Right atrium auricular region (tissue), 2 donors: ENCODE measurements at regions not wholly inside any gene's neighbourhood (a gene's known extent, or its start where the extent isn't known, plus 50 kb on each side); places are given as distances from the start of the nearest gene placed in this dataset.

Source experiments
- DNase-seq: peaks from one replicate; pipeline ENCODE4 v3.0.0-alpha.2; 2019; ENCODE audit warnings: low spot score
- H3K27ac ChIP-seq, 2 donors: fragments of 200-600 bp; sonication (generic); 1 replicate in 1 of 2; 2 replicates in 1 of 2; pipeline ENCODE4 v1.5.1; 2016 to 2019
- H3K27me3 ChIP-seq, 2 donors: fragments of 200-600 bp; sonication (generic); one replicate each; pipeline versions ENCODE4 v1.5.1 to v1.6.0; 2017 to 2019
- H3K36me3 ChIP-seq: fragments of 200-600 bp; sonication (generic); one replicate; pipeline ENCODE4 v1.5.1; 2016
- H3K4me1 ChIP-seq, 2 donors: fragments of 200-600 bp; sonication (generic); one replicate each; pipeline versions ENCODE4 v1.5.1 to v1.6.0; 2017 to 2019
- H3K4me3 ChIP-seq, 2 donors: fragments of 200-600 bp; sonication (generic); 1 replicate in 1 of 2; 2 replicates in 1 of 2; pipeline ENCODE4 v1.5.1; 2017 to 2019; ENCODE audit warnings: mild to moderate bottlenecking in 1 of 2, moderate library complexity in 1 of 2
- H3K9me3 ChIP-seq, 2 donors: fragments of 200-600 bp; sonication (generic); one replicate each; pipeline ENCODE4 v1.5.1; 2019
- TF ChIP-seq, protein P1 (sequence below), 2 donors: fragments of 200-600 bp; sonication (generic); IDR thresholded peaks; one replicate each; pipeline ENCODE4 v1.5.1; 2019; ENCODE audit warnings: antibody characterized with exemption in 2 of 2

DNA sequence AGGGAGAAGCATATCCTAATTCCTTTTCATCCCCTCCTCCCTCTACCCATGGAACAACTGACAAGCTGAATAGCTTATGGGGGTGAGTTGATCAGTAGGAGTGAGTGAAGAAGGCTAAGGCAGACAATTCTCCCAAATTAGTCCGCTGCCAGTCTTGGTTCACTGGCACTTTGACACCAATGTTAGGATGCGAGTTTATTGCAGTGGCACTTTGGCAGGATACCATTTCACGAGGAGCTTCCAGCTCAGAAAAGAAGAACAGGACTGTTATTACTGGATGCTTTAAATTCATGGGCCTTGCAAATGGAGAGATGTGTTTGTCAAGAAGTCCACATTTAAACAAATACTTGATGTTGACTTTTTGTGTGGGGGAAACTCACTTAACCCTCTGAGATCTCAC is 427.6 kb downstream of the NR2F1-AS1 start:
- no peak for DNase-seq

DNA sequence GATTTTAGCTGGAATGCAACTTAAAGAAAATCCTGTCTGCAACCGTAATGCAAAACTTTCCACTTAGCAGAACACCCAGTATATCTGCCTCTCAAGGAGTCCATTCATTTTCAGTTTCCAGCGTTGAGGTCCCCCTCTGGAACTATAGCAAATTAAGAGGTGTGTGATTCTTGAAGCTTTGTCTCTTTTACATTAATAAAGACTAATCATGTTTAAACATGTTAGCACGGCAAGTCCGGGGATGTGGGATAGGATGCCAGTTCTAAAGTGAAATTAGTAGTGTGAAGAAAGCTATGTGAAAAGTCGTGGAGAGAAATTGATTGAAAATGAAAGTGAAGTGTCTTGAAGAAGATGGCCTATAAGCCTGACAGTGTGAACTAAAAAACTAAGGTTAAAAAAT is 429.1 kb downstream of the NR2F1-AS1 start:
- DNase-seq: no peak
- H3K27ac ChIP-seq: no peak overlapping the region
- H3K36me3 ChIP-seq: no peaks in the 10 kb centered on the region
- H3K27me3 ChIP-seq: no peaks in the 10 kb centered on the region
- H3K4me1 ChIP-seq: no peaks in the 10 kb centered on the region
- H3K9me3 ChIP-seq: no peaks in the 10 kb centered on the region
- H3K4me3 ChIP-seq: no peak overlapping the region
- TF ChIP-seq, protein P1, sequence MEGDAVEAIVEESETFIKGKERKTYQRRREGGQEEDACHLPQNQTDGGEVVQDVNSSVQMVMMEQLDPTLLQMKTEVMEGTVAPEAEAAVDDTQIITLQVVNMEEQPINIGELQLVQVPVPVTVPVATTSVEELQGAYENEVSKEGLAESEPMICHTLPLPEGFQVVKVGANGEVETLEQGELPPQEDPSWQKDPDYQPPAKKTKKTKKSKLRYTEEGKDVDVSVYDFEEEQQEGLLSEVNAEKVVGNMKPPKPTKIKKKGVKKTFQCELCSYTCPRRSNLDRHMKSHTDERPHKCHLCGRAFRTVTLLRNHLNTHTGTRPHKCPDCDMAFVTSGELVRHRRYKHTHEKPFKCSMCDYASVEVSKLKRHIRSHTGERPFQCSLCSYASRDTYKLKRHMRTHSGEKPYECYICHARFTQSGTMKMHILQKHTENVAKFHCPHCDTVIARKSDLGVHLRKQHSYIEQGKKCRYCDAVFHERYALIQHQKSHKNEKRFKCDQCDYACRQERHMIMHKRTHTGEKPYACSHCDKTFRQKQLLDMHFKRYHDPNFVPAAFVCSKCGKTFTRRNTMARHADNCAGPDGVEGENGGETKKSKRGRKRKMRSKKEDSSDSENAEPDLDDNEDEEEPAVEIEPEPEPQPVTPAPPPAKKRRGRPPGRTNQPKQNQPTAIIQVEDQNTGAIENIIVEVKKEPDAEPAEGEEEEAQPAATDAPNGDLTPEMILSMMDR (IDR thresholded peaks at IDR 0.05): no peak

More for the DNA sequence above, 427.6 kb downstream of the NR2F1-AS1 start:
- Histone ChIP-seq H3K9me3 (no peaks in the 10 kb centered on the region), H3K4me3 (no peak overlapping the region), H3K27ac (no peak overlapping the region), H3K4me1 (no peaks in the 10 kb centered on the region), H3K36me3 (no peaks in the 10 kb centered on the region), H3K27me3 (no peaks in the 10 kb centered on the region)
- TF ChIP-seq, protein P1 (IDR thresholded peaks at IDR 0.05): no peak

DNA sequence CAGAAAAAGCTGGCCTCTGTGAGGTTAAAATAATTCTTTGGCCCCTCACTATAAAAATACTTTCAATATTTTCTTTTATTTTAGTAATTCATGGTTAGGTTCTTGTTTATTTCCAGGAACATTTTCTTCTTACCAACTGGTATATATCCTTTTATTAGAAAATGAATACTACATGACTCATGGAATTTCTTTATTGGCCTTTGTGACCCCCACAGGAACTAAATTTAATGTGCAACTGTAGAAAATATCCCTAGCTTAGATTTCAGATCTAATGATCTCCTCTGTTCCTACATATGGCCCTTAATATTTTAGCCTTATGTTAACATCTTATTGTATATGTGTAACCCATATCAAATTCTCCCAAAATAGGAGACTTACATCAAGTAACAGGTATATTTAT is 429.9 kb downstream of the NR2F1-AS1 start:
- no peaks in the 10 kb centered on the region for H3K4me1 ChIP-seq
- H3K27me3 ChIP-seq: no peaks in the 10 kb centered on the region
- no peaks in the 10 kb centered on the region for H3K9me3 ChIP-seq
- H3K27ac ChIP-seq: no peak overlapping the region
- TF ChIP-seq, protein P1 (IDR thresholded peaks at IDR 0.05): no peak
- no peak for DNase-seq
- H3K4me3 ChIP-seq: no peak overlapping the region
- no peaks in the 10 kb centered on the region for H3K36me3 ChIP-seq

DNA sequence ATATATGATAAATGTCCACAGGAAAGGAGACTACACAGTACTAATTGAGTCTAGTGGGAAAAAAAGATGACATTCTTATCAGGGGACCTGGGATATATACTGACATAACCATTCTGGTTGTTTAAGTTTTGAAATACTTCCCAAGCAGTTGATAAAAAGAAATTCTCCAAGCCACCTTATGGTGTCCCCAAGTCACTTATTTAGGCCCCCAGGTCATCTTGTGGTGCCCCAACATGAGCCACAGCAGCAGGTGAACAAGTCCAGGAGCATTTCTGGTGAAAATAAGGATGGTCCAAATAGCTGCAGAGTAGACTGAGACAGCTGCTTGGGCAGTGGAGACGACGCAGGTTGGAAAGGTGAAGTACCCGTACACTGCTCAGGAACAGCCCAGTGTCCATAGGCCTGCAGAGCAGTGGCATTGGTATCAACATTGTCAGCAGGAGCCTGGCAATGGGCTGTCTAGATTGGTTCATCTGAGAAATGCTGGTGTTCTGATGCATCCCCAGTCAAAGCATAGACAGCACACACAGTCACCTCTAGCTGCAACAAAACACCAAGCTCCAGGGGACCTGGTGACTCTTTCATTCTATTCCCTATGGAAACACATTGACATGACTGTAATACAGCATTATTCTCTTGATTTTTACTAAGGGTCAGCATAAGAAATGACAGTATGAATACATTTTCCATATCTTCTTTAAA is 430.6 kb downstream of the NR2F1-AS1 start:
- no peaks in the 10 kb centered on the region for H3K36me3 ChIP-seq
- no peak overlapping the region for H3K4me3 ChIP-seq
- H3K27ac ChIP-seq: no peak overlapping the region
- DNase-seq: no peak
- no peaks in the 10 kb centered on the region for H3K27me3 ChIP-seq
- no peaks in the 10 kb centered on the region for H3K9me3 ChIP-seq
- no peaks in the 10 kb centered on the region for H3K4me1 ChIP-seq
- TF ChIP-seq, protein P1 (IDR thresholded peaks at IDR 0.05): no peak

DNA sequence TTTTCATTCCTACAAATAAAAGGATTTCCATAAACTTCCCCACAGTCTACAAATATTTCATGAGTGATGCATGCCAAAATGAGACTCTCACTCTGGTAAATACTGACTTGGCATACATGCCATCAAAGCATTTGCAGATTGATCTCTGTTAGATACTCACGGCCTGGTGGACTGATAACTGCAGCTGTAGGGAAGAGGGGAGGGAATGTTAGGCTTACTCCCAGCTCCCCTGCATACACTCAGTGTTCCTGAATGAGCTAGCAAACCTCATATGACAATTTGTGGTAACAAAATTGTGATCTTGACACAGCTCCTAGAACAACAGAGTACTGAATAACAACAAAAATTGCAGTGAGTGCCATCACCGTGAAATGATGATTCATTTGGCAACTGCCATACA is 435.3 kb downstream of the NR2F1-AS1 start:
- DNase-seq: no peak
- no peaks in the 10 kb centered on the region for H3K4me1 ChIP-seq
- H3K27ac ChIP-seq: no peak overlapping the region
- H3K27me3 ChIP-seq: no peaks in the 10 kb centered on the region
- H3K9me3 ChIP-seq: no peaks in the 10 kb centered on the region
- TF ChIP-seq, protein P1 (IDR thresholded peaks at IDR 0.05): no peak
- no peaks in the 10 kb centered on the region for H3K36me3 ChIP-seq
- no peak overlapping the region for H3K4me3 ChIP-seq

DNA sequence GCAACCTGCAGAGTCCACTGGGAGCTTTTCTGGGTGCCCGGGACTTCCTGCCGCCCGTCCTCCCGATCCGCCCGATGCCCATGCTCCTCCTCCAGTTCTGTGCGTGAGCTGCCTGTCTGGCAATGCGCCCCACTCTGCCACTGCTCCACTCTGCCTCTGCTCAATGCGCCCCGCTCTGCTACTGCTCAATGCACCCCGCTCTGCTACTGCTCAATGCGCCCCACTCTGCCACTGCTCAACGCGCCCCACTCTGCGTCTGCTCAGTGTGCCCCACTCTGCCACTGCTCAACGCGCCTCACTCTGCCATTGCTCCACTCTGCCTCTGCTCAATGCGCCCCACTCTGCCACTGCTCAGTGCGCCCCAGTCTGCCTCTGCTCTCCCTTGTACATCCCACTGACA is 436.0 kb downstream of the NR2F1-AS1 start:
- no peaks in the 10 kb centered on the region for H3K27me3 ChIP-seq
- no peak overlapping the region for H3K27ac ChIP-seq
- no peaks in the 10 kb centered on the region for H3K9me3 ChIP-seq
- no peak overlapping the region for H3K4me3 ChIP-seq
- no peaks in the 10 kb centered on the region for H3K4me1 ChIP-seq
- TF ChIP-seq, protein P1 (IDR thresholded peaks at IDR 0.05): no peak
- no peak for DNase-seq
- no peaks in the 10 kb centered on the region for H3K36me3 ChIP-seq
